Progenitor cell of endocrine pancreas (in vitro differentiated cells): ENCODE measurements at regions not wholly inside any gene's neighbourhood (a gene's known extent, or its start where the extent isn't known, plus 50 kb on each side); places are given as distances from the start of the nearest gene placed in this dataset.
A peak's percentile ranks its signal among the peaks of the same experiment; 100 is the strongest.
"Not testable (repeated sequence)": the region's sequence is repeated elsewhere in the genome, so short reads cannot be mapped to it uniquely, and the experiment has no call there.

Experiments
- DNase-seq: peaks from one replicate; pipeline ENCODE4 v3.0.0; 2021; ENCODE audit warnings: low spot score; ENCODE audit not compliant: unreplicated experiment
- H3K27ac Mint-ChIP-seq: 2 replicates; pipeline ENCODE4 v1.8.0; 2021; ENCODE audit warnings: mild to moderate bottlenecking, moderate library complexity, mixed read lengths
- H3K27me3 Mint-ChIP-seq: 2 replicates; pipeline ENCODE4 v1.8.0; 2021; ENCODE audit warnings: mixed read lengths
- H3K36me3 Mint-ChIP-seq: 2 replicates; pipeline ENCODE4 v1.8.0; 2022; ENCODE audit warnings: mixed read lengths; ENCODE audit not compliant: insufficient read depth
- H3K4me1 Mint-ChIP-seq: 2 replicates; pipeline ENCODE4 v1.8.0; 2021; ENCODE audit warnings: low read depth, mixed read lengths
- H3K4me3 Mint-ChIP-seq: 2 replicates; pipeline ENCODE4 v1.8.0; 2021; ENCODE audit warnings: low read depth, mild to moderate bottlenecking, moderate library complexity, mixed read lengths
- H3K9me3 Mint-ChIP-seq: 2 replicates; pipeline ENCODE4 v1.8.0; 2021; ENCODE audit warnings: low read depth, mixed read lengths
- CTCF ChIP-seq: fragments of 200-600 bp; sonication (generic); IDR thresholded peaks from one replicate; pipeline ENCODE4 v1.5.0; 2021; ENCODE audit warnings: antibody characterized with exemption, mild to moderate bottlenecking; ENCODE audit not compliant: unreplicated experiment

DNA sequence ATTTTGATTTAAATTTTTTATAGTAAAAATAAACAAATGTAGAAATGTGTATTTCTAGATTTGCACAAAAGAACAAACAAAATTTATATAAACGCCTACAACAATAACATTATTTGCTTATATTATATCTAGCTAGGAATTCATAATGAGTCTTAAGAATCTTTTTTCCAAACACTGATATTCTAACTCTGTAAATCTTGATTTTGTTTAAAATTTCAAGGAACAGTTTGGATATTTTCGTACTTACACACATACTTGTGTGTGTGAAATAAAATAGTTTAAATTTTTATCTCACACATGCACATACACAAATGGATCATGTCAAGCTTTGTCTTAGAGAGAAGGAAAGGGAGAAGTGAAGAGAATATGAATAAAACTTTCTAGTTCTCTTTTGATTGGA lies 868.1 kb downstream of the LTN1 start:
- Mint-ChIP-seq H3K4me1 (no peaks in the 10 kb centered on the region), H3K36me3 (no peaks in the 10 kb centered on the region), H3K9me3 (peaks cover 6% of the 10 kb centered on the region), H3K27ac (no peak overlapping the region), H3K4me3 (no peak overlapping the region), H3K27me3 (no peaks in the 10 kb centered on the region)
- no peak for TF ChIP-seq CTCF
- DNase-seq = no peak

DNA sequence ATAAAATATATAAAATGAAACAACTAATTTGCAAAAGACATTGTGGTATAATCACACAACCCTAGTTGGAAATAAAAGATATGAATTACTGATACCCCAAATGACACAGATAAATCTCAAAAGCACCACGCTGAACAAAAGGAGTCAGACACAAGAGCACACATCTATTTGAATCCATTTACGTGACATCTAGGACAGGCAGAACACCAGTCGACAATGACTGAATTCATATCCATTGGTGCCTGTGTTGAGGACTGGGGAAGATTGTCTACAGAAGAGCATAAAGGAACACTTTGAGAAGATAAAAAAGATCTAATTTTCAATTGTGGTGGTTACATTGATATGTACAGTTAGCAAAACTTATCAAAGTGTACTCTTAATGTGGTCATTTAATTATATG lies 874.1 kb downstream of the LTN1 start:
- Mint-ChIP-seq H3K4me3 (no peak overlapping the region), H3K27me3 (no peaks in the 10 kb centered on the region), H3K36me3 (no peaks in the 10 kb centered on the region), H3K27ac (no peak overlapping the region), H3K4me1 (no peaks in the 10 kb centered on the region), H3K9me3 (peaks cover 6% of the 10 kb centered on the region)
- no peak for DNase-seq
- TF ChIP-seq CTCF = no peak

GRCh38 chr21:28114986-28115385 lies 877.7 kb downstream of the LTN1 start:
- H3K36me3 Mint-ChIP-seq, H3K4me1 Mint-ChIP-seq, H3K9me3 Mint-ChIP-seq, H3K4me3 Mint-ChIP-seq, DNase-seq, H3K27me3 Mint-ChIP-seq: not testable (repeated sequence)
- H3K27ac Mint-ChIP-seq = peak overlapping the region; percentile 11

GRCh38 chr21:28113718-28114117 lies 879.0 kb downstream of the LTN1 start:
- Mint-ChIP-seq H3K9me3 (no peaks in the 10 kb centered on the region), H3K4me3 (no peak overlapping the region), H3K27me3 (no peaks in the 10 kb centered on the region), H3K4me1 (peaks cover 7% of the 10 kb centered on the region), H3K36me3 (no peaks in the 10 kb centered on the region), H3K27ac (no peak overlapping the region)
- no peak for TF ChIP-seq CTCF
- no peak for DNase-seq

DNA sequence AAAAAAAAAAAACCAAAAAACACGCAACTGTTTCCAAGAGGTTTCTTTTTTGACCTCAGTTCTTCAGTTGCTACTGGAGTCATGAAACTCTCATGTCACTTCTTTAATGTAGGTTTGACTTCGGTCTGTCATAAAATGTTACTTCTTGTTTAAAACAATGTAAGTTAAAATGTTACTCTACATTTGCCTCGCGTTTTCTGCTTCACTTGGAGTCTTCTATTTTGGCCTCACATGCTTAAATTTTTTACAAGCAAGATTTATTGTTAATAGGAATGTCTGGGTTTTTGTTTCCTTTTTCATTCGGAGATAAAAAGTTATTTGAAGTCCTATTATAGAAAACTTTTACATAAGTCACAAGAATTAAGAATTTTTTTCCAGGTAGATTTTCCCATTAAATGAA lies 880.2 kb downstream of the LTN1 start:
- no peaks in the 10 kb centered on the region for H3K36me3 Mint-ChIP-seq
- TF ChIP-seq CTCF = no peak
- H3K9me3 Mint-ChIP-seq = no peaks in the 10 kb centered on the region
- no peaks in the 10 kb centered on the region for H3K27me3 Mint-ChIP-seq
- H3K4me1 Mint-ChIP-seq = peaks cover 7% of the 10 kb centered on the region
- DNase-seq = no peak
- H3K27ac Mint-ChIP-seq = no peak overlapping the region
- no peak overlapping the region for H3K4me3 Mint-ChIP-seq

DNA sequence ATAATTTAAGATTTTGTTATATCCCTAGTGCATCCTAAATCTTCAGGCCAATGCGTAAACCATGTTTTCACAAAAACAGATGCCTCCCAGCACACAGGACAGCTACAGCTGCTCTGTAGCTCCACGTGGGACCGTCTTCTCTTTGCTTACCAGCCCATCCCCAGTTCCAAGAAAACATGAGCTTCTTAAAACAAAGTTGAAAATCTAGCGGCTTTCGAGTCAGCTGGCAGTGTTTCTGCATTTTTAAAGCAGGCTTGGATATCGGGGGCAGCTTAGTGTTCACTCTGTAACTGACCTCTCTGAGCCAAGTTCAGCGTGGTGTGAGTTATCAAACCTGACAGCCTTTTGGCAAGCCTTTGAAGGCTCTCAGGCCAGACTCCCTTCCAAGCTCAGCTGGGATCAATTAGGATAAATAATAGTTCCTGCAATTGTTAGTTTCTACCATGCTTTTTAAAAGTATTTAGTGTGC lies 881.5 kb downstream of the LTN1 start:
- H3K27me3 Mint-ChIP-seq = no peaks in the 10 kb centered on the region
- H3K36me3 Mint-ChIP-seq = no peaks in the 10 kb centered on the region
- H3K4me3 Mint-ChIP-seq = no peak overlapping the region
- H3K4me1 Mint-ChIP-seq = peaks cover 7% of the 10 kb centered on the region
- no peaks in the 10 kb centered on the region for H3K9me3 Mint-ChIP-seq
- H3K27ac Mint-ChIP-seq = no peak overlapping the region
- TF ChIP-seq CTCF = no peak
- DNase-seq = no peak
